Prostate gland (tissue), 2 donors: ENCODE measurements at regions not wholly inside any gene's neighbourhood (a gene's known extent, or its start where the extent isn't known, plus 50 kb on each side); places are given as distances from the start of the nearest gene placed in this dataset.

ENCODE experiments used
- DNase-seq: peaks from one replicate; pipeline ENCODE4 v3.0.0-alpha.2; 2019; ENCODE audit warnings: low spot score
- H3K27ac ChIP-seq, 2 donors: fragments of 200-600 bp; sonication (generic); 2 replicates each; pipeline ENCODE4 v1.5.1; 2017 to 2019
- H3K27me3 ChIP-seq: fragments of 200-600 bp; sonication (generic); replicated peaks from 2 replicates; pipeline ENCODE4 v1.5.1; 2019; ENCODE audit not compliant: insufficient read depth
- H3K36me3 ChIP-seq, 2 donors: fragments of 200-600 bp; sonication (generic); 1 replicate in 1 of 2; 2 replicates in 1 of 2; pipeline versions ENCODE4 v1.5.1 to v1.8.1; 2017 to 2019
- H3K4me1 ChIP-seq: fragments of 200-600 bp; sonication (generic); replicated peaks from 2 replicates; pipeline ENCODE4 v1.5.1; 2019
- H3K4me3 ChIP-seq, 2 donors: fragments of 200-600 bp; sonication (generic); 2 replicates each; pipeline ENCODE4 v1.5.1; 2017 to 2019
- H3K9me3 ChIP-seq: fragments of 200-600 bp; sonication (generic); 2 replicates; pipeline ENCODE4 v1.5.1; 2017
- CTCF ChIP-seq, 4 experiments: fragments of 200-600 bp in 2 of 4; fragments of 450-650 bp in 2 of 4; sonication (generic) in 2 of 4; IDR thresholded peaks; 1 replicate in 3 of 4; 2 replicates in 1 of 4; pipeline ENCODE4 v1.5.1; 2016 to 2019; ENCODE audit warnings: antibody characterized with exemption in 4 of 4, mild to moderate bottlenecking in 2 of 4, moderate library complexity in 2 of 4
- POLR2A ChIP-seq: fragments of 450-650 bp; IDR thresholded peaks from one replicate; pipeline ENCODE4 v1.6.1; 2016; ENCODE audit warnings: antibody characterized with exemption, mild to moderate bottlenecking
- POLR2AphosphoS5 ChIP-seq: sonication (generic); formaldehyde crosslinking; IDR thresholded peaks from one replicate; pipeline ENCODE4 v1.6.1; 2017; ENCODE audit warnings: antibody characterized with exemption
- WGBS: methylation state at CpG from one replicate; pipeline ENCODE4 v1.1.5; 2018; 5-methylcytosine and 5-hydroxymethylcytosine counted together
- intact Hi-C: fragments of 100-400 bp; cut with DNase I; formaldehyde crosslinking; loops from one replicate; pipeline ENCODE4 v1.14.2; 2022

GRCh38 chr12:84656705-84657104, 255.9 kb downstream of the SLC6A15 start:
- DNase-seq, result no peak
- Histone ChIP-seq H3K27me3 (no peaks in the 10 kb centered on the region), H3K27ac (no peak overlapping the region), H3K4me3 (no peak overlapping the region), H3K9me3 (no peaks in the 10 kb centered on the region), H3K36me3 (no peaks in the 10 kb centered on the region), H3K4me1 (no peaks in the 10 kb centered on the region)
- 14% methylated on average over 3 of the region's 3 CpGs for WGBS
- intact Hi-C loops, result no loop called here
- no peak for TF ChIP-seq CTCF (IDR thresholded peaks at IDR 0.05)
- TF ChIP-seq POLR2AphosphoS5, result no peak
- TF ChIP-seq POLR2A, result no peak

DNA sequence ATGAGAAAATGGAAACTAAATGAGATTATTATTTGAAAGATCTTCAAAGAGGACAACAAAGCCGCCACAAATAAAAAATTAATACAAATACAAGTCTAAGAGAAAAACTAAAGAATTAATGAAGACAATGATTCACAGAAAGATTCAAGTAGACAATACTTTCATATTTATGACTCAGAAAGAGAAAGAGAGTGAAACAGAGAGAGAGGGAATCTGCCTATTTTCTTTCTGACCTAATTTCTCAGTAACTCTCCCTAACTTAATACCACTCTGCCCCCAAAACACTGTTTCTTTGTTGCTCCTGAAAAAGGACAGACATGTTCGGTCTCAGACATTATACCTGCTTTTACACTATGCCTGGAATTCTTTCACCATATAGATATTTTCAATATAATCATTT, 259.1 kb downstream of the SLC6A15 start:
- 95% methylated on average over 2 of the region's 2 CpGs for WGBS
- H3K27me3 ChIP-seq, result no peaks in the 10 kb centered on the region
- H3K27ac ChIP-seq, result no peak overlapping the region
- no peaks in the 10 kb centered on the region for H3K36me3 ChIP-seq
- H3K9me3 ChIP-seq, result no peaks in the 10 kb centered on the region
- intact Hi-C loops, result no loop called here
- no peak for DNase-seq
- H3K4me3 ChIP-seq, result no peak overlapping the region
- TF ChIP-seq CTCF (IDR thresholded peaks at IDR 0.05) (no peak), POLR2AphosphoS5 (no peak), POLR2A (no peak)
- H3K4me1 ChIP-seq, result no peaks in the 10 kb centered on the region

DNA sequence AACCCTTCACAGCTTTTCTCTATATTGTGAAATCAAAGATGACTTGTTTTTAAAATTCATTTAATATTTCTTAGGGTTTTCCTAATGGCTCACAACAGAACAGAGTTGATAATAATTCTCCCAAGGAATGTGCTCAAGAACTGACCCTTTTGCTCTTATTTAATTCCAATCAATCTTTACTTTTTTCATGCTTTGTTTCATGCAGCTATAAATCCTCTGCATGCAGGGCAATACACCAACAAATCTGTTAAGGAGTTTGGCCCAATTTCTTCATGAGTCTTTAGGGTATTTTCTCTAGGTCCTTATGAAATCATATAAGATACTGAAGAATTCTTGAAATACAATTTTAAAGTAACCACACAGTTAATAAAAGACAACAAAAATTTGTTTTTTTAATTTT, 264.2 kb downstream of the SLC6A15 start:
- no peak for DNase-seq
- Histone ChIP-seq H3K27me3 (no peaks in the 10 kb centered on the region), H3K4me1 (no peaks in the 10 kb centered on the region), H3K27ac (no peak overlapping the region), H3K4me3 (no peak overlapping the region), H3K36me3 (no peaks in the 10 kb centered on the region), H3K9me3 (no peaks in the 10 kb centered on the region)
- intact Hi-C loops, result no loop called here
- TF ChIP-seq POLR2AphosphoS5 (no peak), CTCF (IDR thresholded peaks at IDR 0.05) (no peak), POLR2A (no peak)

DNA sequence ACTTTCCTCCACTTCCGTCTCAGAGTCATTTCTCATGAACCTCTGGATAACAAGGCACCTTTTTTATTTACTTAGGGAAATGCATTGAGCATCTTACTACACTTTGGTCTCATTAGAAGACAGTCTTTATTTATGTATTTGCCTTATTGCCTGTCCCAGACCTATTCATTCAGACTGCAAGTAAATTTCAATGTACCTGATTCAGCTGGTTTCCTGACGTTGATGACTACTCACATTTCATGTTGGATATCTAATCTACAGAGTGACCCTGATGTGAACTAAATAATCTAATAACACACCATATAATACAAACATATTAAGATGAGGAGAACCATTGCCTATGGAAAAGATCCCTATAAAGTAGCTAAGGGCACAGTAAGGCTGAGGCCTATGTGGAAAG, 267.7 kb downstream of the SLC6A15 start:
- no peak for TF ChIP-seq POLR2AphosphoS5
- no peak for TF ChIP-seq CTCF (IDR thresholded peaks at IDR 0.05)
- TF ChIP-seq POLR2A, result no peak
- H3K4me1 ChIP-seq, result no peaks in the 10 kb centered on the region
- H3K4me3 ChIP-seq, result no peak overlapping the region
- no peaks in the 10 kb centered on the region for H3K27me3 ChIP-seq
- WGBS, result 79% methylated on average over 2 of the region's 2 CpGs
- H3K9me3 ChIP-seq, result no peaks in the 10 kb centered on the region
- no peak overlapping the region for H3K27ac ChIP-seq
- intact Hi-C loops, result no loop called here
- DNase-seq, result no peak
- no peaks in the 10 kb centered on the region for H3K36me3 ChIP-seq

- 86% methylated on average over 1 of the region's 1 CpG for WGBS
- intact Hi-C loops, result no loop called here
Observed at GRCh38 chr12:84643993-84644392, 268.6 kb downstream of the SLC6A15 start.

More at GRCh38 chr12:84643993-84644392, 268.6 kb downstream of the SLC6A15 start:
- Histone ChIP-seq H3K27me3 (no peaks in the 10 kb centered on the region), H3K9me3 (no peaks in the 10 kb centered on the region), H3K27ac (no peak overlapping the region), H3K4me1 (no peaks in the 10 kb centered on the region), H3K36me3 (no peaks in the 10 kb centered on the region), H3K4me3 (no peak overlapping the region)
- DNase-seq, result no peak
- no peak for TF ChIP-seq POLR2A
- no peak for TF ChIP-seq POLR2AphosphoS5
- TF ChIP-seq CTCF (IDR thresholded peaks at IDR 0.05), result no peak
